ENCODE measurements at regions not wholly inside any gene's neighbourhood (a gene's known extent, or its start where the extent isn't known, plus 50 kb on each side); places are given as distances from the start of the nearest gene placed in this dataset.
"Not testable (repeated sequence)": the region's sequence is repeated elsewhere in the genome, so short reads cannot be mapped to it uniquely, and the experiment has no call there.

DNA sequence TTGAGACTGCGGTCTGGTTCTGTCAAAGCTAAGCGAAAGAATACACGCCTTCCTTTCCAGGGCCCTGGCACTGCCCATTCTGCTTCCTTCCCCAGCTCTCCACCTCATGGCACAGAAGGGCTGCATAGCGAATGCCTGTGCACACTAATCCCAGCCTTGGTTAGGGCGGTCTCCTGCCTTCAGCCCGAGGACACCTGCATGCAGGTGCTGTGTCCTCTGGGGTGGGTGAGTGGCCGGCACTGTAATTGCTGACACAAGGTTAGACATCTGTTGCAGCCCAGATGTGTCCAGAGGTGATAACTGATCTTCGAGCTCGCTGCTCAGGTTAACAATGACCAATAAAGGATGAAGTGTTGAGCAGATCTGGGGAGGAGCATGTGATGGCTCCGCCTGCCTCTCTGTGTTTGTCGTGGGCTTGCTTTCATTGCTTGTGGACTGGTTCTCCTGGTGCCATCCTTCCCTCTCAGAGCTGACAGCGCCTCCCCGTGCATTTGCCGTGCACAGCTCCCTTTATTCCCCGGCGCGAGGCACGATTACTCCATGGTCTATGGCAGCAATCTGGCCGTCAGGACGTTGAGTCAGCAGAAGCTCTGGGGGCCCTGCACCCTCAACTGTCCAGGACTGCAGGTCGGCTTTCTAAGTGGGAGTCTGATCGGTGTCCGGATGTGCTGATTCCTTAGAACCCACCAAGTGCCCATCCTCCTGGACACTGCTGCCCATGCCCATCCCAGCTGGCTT lies 1088.2 kb downstream of the BRD1 start:
- DNase-seq (ENCODE audit: low spot score), result peak; percentile 34

DNA sequence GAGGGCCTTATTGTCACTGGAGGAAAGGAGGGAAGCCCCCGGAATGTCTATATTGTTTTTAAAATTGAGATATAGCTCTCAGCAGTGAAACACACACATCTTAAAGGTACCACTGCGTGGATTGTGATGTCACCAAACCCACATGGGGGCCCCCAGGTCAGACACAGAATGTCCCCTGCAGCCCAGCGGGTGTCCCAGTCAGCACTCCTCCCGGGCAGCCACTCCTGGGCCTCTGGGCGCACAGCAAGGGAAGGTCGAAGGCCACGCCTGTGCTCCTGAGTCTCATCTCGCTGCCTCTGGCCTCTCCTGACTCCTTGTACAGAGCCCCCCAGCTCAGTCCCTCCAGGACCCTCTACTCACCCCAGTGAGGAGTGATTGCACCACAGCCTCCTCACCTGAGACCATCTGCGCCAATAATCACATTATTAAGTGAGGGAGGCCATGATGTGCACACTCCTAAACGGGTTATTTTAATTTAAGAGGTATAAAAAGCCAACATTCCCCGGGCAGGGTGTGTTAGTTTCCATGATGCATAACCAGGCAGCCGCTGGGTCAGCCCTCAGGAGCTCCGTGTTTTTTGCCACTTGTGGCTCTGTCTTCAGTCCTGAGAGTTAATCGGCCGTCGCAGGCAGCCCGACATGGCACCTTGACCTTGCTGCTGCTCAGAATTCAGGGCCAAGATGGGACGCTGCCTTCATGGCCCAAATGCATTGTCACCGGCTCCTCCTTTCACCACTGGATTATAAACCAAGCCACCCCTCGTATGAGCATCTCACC lies 1089.3 kb downstream of the BRD1 start:
- no peak for DNase-seq (ENCODE audit: low spot score)

DNA sequence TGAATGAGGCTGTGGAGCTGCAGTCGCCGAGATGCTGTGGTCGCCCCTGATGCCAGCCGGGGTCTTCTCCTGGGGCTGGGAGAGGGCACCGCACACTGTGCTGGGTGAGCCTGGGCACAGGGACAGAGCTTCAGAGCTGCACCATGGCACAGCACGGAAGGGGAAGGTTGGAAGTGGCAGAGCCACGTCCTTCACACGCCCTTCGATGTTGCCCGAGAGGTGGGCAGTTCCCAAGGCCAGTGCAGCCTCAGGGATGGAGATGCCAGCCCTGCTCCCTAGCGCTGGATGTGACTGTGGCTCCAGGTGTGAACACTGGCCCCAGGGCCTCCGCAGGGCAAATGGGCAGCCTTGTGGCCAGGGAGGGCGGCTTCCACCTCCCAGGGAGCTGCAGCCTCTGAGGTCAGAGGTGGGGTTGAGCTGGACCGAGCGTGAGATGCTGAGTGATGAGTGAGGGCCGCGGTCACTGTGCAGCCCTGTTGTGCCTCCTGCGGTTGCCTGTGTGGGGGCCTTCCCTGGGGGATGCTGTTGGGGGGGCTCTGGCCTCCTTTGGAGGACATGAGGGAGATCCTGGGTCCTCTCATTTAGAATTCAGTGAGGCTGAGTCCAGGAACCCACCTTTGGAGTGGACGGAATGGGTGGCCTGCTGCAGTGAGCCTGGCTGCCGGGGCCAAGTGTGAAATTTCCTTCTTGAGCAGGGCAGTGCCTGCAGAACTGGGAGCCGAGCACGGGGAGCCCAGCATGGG lies 1090.0 kb downstream of the BRD1 start:
- DNase-seq (ENCODE audit: low spot score), result no peak

DNA sequence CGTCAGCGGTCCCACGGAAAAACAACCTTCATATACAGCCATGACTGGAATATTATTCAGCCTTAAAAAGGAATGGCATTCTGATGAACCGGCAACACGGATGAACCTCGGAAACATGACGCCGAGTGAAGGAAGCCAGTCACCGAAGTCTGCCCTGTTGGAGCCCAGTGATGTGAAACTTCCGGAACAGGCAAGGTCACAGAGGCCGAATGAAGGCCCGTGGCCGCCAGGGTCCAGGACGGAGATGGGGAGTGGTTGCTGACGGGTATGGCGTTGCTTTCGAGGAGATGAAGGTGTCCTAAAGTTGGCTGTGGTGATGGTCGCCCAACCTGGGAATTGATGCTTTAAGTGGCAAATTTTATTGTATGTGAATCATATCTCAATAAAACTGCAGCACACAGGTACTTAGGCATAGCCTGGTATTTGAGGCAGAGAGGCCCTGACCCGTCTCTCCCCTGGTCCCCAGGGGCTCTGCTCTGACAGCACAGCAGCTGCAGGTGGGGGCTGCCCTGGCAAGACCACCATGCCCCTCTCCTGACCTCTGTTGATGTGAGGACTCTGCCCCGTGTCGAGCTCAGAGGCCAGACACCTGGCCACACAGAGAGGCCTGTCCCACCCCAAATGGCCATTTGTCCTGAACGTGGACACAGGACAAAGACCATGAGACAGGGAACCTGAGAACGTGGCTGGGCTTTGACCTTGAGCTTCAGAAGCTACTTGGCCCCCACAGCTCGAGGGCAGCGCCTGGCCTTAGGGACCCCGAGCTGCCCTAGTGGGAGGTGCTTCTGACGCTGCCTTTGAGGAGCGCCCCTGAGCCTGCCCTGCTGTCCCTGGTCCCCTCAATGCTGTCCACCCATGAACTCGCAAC lies 1090.8 kb downstream of the BRD1 start:
- no peak for DNase-seq (ENCODE audit: low spot score)

DNA sequence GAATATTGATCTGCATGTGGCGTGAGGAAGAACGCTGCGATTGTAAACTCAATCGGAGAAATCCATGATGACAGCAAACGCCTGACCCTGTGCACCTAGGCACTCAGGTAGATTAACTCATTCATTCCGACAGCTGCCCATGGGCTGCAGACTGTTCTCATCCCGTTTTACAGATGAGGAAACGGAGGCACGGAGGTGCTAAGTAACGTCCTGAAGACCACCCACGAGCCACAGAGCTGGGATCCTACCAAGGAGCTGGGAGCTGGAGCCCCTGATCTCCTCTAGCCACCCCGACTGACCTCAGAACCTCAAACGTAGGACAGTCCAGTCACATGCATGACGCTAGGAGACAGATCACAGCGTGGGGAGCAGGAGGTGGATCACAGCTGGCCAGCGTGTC lies 1092.7 kb downstream of the BRD1 start:
- no peak for DNase-seq (ENCODE audit: low spot score)

DNA sequence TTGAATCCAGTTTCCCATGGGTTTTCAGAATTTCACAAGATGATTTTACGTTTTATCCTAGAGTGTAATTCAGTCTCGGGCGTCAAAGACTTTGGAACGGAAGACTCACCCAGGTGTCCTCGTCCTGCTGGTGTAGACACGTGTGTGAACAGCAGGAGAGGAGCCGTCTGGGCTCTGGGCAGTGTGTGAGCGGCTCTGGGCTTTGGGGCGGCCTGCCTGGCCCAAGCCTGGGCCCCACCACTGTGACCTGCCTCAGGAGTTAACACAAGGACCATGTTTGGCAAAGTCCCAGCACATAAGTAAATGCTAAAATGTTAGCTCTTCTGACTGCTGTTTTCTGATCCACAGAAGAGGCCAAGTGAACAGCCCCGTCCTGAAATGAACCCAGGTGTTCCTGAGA lies 1093.3 kb downstream of the BRD1 start:
- no peak for DNase-seq (ENCODE audit: low spot score)

DNA sequence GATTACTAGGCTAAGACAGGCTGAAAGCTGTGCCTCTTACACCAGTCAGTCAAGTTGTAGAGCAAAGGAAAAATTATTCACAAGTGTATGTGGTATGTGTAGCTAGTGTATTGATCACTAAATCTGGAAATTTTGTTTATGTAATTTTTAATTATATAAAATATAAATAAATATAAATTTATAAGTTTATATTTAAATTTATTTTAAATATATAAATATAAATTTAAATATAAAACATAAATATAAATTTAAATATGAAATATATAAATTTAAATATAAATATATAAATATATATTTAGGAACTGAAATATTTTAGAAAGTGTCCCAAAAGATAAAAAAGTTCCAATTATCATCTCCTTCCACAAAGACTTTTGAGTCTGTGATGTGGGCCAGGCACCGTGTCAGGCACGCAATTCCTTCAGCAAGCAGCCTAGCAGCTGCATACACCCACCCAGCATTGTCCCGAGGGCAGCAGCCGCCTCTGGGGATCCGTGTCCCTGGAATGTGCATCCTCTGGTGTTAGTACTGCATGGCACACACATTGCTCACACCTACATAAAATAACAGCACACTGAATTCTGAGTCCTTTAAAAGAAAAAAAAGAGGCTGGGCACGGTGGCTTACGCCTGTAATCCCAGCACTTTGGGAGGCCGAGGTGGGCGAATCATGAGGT lies 1098.0 kb downstream of the BRD1 start:
- no peak for DNase-seq (ENCODE audit: low spot score)

DNA sequence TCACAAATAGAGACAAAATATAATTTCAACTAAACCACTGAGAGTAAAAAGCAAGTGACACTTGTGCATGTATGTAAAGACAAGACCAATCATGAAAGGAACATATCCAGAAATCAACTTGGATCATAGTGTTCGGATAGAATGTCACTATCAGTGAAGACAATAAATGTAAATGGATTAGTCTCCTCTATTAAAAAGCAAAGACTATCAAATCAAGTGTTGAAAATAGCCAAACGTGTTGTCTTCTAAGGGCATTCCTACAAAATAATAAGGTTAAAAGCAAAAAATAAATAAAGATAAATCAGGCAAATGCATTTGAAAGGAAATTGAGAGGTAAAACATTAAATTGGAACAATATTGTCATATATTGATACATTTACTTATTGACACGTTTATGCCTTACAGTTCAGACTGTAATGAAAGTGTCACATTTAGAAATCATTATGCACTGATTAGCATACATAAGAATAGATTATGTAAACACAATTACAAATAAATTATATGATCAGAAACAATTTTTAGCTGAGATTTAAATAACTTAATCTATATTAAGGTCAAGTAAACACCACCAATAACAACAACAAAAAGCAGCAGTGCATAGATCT lies 1100.1 kb downstream of the BRD1 start:
- no peak for DNase-seq (ENCODE audit: low spot score)

DNA sequence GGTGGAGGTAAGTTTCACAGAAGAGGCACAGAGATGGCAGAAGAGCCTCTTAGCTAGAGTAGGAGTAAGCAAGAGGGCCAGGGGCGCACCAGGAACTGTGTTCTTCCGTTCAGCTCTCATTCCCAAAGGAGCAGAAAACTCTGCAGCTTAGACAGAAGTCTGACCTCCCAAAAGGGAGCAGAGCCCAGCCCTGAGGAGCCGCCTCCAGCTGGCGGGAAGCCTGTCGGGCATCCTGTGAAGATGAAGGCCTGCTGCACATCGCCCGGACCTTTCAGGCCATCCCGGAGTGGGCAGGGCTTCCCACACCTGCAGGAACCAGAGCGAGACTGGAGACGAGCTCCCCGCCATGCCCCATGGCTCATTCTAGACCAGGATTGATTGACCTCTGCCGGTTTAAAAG lies 1102.8 kb downstream of the BRD1 start:
- no peak for DNase-seq (ENCODE audit: low spot score)

DNA sequence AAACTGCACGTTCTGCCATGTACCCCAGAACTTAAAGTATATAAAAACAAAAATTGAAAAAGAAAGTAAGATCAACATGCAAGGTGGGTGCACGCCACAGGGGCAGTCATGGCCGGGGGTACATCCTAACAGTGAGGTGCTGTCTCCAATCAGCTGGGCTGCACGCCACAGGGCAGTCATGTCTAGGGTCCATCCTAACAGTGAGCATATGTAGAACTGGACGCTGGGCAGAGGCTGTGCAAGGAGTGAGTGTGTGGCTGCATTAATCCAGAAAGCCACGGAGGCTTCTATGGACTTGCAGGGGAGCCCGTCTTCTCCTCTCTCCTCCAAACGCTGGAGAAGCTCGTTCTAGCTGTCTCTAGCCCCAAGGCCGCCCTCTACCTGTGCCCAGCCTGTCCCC lies 1105.0 kb downstream of the BRD1 start:
- no peak for DNase-seq (ENCODE audit: low spot score)

DNA sequence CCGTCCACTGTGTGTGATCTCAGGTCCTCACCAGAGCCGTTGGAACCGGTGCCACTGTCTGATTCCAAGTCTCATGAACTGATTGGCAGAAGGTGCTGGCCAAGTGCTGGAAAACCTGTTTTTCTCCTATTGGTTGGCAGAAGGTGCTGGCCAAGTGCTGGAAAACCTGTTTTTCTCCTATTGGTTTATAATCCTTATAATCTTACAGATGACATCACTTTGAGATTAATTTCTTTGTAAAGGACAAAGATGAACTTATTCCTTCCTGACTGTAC lies 1106.3 kb downstream of the BRD1 start:
- DNase-seq (ENCODE audit: low spot score), result no peak

DNA sequence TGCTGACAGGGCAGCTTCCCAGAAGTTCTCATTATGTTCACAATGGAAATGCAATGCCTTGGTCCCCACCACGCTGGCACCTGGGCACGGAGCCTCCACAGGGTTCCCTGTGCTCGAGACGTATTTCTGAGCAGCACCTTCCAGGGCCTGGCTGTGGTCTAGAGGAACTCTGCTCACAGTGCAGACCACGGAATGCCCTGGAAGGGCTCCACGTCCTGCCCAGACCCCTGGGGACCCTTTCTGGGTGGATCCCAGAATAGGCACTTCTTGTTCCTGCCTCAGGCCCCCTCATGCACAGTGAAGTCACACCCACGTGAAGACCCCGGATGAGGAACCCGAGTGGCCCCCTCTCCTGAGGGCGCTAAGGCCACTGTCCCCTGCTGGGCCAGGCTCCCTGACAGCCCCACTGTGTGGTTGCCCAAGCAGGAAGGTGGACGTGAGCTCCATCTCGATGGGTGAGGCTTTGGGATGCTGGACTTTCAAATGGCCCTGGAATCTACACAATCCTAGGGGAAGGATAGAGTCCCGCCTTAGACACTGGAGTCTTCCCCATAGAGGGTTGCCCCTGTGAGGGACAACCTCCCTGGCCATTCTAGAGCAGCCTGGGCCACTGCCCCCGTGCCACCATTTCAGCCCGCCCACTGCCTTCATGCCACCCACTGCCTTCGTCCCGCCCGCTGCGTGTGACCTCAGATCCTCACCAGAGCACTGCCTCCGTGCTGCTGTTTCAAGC lies 1106.8 kb downstream of the BRD1 start:
- DNase-seq (ENCODE audit: low spot score), result no peak

DNA sequence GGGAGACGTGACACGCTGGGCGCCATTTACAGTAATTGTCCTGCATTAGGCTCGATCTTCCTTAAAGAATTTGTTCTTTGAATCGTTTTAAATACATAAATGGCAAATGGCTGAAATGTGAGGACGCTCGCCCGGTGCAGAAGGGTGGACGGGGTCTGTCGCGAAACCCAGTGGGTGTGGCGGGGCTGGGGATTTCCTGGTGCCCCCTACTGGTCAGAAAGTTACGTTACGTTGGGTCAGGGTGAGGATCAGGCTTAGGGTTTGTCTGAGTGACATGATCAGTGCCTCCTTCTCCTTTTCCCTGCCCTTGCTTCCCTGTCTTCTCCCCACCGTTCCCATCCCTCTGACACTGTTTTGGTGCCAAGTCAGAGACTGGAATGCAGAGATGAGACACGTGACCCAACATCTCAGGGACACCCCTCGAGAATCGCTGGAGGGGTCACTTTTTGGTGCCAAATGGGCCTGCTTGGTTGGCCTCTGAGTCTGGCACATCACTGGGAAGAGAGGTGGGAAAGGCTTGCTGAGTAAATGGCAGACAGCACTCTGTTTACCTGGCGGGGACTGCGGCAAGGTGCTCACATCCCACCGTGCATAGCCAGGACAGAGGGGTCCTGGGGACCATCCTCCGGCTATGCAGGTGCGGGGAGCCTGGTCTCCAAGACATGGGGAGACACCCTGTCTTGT lies 1107.6 kb downstream of the BRD1 start:
- no peak for DNase-seq (ENCODE audit: low spot score)

DNA sequence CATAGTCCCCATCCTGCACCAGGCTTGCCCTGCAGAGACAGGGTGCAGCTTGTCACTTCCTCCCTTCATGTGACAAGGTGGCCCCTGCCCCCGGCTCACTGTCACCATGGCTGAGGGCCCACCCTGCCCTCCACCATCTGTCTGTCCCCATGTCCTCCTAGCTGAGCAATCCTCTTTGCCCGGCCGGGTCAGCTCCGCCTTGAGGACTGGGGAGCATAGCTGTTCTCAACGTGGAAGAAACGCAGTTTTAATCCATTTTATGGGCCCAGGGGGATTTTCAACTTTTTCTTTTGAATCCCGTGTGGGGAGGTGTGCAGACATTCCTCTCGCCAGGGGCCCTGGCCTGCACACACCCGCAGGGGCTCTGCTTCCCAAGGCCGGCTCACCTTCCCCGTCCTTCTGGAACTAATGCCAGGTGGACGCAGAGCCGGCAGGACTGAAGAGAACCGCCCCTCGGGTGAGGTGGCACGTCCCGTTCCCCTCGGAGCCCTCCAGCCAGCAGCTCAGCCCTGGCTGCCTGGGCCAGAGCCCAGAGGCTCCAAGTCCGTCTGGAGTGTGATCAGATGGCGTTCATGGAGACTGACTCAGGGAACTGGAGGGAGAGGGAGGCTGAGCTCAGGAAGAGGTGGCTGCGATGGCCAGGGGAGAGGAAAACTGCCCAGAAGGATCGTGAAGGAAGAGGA lies 1108.7 kb downstream of the BRD1 start:
- DNase-seq (ENCODE audit: low spot score), result no peak

DNA sequence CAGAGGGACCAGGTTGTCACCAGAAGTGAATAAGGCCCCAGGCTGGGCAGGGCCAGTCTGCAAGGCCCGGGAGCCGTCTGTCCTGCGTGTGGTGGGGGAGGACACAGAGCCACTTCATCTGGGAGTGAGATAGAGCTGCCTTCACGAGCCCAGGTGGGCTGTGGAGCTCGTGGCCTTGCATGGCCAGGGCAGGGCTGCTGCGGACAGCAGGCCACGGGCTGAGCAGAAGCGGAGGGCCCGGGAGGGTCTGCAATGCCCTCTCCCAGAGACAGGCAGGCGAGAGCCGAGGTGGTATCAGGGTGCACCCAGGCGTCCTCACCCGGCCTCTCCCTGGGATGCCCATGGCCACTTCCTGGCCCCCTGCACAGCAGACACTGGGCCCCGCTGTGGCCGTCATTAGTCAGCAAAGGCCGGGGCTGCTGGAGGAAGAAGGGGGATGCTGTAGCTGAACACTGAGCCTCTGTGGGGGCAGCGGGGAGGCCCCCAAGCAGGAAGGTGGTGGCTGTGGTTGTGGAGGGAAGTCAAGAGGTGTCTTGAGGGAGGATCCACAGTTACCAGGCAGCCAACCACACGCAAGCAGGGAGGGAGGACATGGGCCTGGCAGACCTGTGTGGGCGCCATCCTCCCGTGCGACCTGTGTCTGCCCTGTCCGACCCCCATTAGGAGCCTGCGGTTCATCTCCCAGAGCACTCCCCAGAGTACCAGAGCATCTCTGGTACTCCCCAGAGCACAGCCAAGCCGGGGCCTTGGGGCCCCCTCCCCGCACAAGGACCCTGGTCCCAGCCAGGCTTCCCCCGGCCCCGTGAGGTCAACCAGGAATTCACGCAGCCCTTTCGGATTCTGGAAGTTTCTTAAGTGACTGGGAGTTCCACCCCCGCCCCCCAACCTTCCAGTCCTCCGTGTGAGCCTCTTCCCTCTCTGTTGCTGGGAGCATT lies 1109.5 kb downstream of the BRD1 start:
- no peak for DNase-seq (ENCODE audit: low spot score)

DNA sequence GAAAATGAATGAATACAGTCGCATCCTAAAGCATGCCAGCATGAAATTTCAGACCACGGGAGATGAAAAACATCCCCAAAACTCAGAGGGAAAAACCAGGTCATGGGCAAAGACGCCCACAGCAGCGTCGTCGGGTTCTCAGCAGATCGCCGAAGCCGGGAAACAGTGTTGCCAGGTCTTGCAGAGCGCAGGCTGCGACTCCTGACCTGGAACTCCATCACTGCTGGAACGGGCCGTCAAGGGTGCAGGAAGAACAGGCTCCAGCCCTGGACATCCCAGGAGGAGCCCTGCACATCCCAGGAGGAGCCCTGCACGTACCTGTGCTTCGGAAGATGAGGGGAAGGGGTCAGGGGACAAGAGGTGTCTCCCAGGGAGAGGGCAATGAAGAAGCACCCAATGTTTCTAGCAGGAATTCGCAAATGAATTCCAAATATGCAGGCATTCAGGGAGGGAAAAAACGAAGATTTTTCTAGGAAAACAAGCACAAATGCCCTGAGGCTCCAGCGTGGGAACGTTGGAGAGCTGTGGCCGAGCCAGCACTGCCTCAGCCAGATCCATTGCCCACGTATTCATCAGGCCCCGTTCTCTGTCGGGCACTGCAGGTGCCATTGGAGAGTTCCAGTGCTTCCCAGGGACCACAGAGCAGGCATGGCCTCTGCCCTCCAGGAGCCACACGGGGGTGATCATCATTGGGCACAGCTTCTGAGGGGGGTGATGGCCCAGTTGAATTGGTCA lies 1110.4 kb downstream of the BRD1 start:
- DNase-seq (ENCODE audit: low spot score), result no peak

DNA sequence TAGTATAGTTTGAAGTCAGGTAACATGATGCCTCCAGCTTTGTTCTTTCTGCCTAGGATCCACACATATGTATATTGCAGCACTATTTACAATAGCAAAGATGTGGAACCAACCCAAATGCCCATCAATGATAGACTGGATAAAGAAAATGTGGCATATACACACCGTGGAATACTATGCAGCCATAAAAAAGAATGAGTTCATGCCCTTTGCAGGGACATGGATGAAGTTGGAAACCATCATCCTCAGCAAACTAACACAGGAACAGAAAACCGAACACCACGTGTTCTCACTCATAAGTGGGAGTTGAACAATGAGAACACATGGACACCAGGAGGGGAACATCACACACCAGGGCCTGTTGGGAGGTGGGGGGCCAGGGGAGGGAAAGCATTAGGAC lies 1111.5 kb downstream of the BRD1 start:
- not testable (repeated sequence) for DNase-seq (ENCODE audit: low spot score)

DNA sequence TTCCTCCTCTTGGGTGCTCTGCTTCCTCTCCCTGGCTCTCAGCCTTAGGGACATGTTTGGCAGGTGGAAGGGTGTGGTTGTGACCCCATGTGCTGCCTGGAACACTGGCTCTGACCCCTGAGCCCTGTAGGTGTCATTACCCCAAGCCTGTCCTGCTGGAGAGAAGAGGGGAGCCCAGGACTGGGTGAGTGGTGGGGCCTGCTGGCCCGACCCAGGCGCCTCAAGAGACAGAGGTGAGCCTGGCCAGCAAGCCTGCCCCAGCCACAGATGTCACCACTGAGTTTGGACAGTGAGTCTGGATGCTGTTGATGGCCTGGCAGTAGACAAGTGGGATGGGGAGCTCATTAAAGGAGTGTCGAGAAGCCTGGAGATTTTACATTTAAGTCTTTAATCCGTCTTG lies 1112.2 kb downstream of the BRD1 start:
- DNase-seq (ENCODE audit: low spot score), result no peak
